Stimulated activated CD4-positive, alpha-beta T cell treated with anti-CD3 and anti-CD28 coated beads, Interleukin-1b, Interleukin-23, amount 100 ng/mL, for 4 hours (primary cell): ENCODE measurements at regions not wholly inside any gene's neighbourhood (a gene's known extent, or its start where the extent isn't known, plus 50 kb on each side); places are given as distances from the start of the nearest gene placed in this dataset.

Experiments used
- DNase-seq, 2 donors: peaks; one replicate each; pipeline ENCODE4 v3.0.0-alpha.2; 2020; ENCODE audit warnings: low read depth in 2 of 2

DNA sequence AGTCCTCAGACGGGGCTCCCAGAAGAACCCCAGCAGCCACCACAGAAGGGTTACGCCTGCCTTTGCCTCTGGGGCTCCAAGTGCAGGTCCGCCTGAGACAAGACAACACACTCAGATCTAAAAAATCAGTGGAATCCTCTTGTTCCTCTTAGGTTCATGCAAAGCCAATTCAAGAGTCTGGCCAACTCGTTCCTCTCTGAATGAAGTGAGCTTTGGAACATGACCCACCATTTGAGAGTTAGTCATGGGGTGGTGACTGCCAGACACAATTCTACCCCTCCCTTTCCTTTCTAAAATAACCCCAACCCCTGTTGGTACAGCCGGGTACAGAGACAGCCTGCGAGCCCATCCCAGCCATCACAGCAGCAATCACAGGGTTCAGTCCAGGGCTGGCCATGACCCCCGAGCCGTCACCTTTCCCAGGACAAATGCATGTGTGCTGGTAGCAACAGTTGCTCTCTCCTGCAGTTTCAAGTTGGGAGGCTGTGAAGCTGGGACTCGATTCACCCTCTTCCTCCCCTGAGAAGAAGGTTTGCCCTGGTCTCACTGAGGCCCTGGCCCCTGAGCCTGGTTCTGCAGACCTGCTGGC is 183.1 kb upstream of the SH3BP4 start:
- no peak for DNase-seq

DNA sequence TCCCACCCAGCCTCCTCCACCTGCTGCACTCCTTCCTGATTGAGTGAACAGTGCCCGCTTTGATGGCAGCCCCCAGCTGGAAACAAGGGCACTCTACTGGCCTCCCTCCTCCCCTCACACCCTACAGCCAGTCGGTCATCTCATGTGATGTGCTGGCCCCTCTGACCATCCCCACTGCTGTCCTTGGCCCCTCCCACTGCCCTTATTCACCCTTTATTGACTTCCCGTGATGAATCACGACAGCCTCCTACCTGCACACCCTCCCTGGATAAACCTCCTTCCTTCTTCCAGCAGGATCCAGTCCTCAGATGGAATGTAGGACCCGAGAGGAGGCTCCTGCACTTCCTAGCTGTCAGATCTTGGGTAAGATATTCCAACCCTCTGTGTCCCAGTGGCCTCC is 186.5 kb upstream of the SH3BP4 start:
- no peak for DNase-seq

DNA sequence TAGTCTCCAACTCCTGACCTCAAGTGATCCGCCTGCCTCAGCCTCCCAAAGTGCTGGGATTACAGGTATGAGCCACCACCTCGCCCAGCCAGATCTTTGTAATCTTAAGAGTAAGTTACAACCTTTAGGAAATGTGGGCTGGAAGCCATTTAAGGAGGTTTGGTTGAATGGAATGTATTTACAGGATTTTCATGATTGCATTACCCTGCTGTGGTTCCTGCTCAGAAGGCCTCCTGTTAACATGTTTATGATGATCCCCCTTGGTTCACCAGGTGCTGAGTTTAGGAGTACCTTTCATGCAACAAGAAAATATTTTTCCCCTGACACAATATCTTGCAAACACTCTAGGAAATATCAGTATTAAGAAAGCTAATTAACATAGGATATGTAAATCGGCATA is 187.4 kb upstream of the SH3BP4 start:
- no peak for DNase-seq

DNA sequence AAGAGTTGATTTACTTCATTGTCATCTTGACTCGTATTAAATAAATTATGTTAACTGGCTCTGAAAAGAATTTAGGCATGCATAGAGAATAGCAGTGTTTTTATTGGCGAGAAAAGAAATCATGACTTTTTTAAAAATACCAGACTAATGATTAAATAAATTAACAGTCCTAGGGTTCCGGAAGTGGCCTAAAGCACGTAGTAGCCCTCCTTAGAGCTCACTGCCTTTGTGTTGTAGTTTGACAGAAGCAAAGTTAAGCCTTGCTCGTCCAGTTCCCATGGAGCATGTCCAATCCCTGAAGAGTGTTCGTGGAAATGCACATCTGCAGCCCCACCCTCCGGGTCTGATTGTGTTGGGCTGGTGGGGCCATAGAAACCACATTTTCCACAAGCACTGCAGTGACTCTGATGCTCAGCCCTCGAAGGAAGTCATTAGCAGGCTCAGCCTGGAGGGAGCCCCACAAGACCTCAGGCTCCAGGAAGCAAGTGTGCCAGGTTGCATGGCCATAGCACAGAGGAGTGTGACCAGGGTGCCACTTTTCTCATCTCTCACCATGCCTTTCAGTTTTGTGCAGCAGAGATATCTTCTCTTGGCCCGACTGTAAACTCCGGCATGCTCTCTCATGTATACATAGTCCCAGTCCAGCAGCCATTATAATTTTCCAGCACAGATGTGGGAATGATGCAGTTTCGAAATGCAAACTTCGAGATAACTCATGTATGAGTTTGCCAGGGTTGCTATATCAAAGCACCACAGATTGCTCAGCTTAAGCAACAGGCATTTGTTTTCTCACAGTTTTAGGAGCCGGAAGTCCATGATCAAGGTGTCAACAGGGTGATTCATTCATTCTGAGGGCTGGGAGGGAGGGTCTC is 188.6 kb upstream of the SH3BP4 start:
- no peak for DNase-seq

DNA sequence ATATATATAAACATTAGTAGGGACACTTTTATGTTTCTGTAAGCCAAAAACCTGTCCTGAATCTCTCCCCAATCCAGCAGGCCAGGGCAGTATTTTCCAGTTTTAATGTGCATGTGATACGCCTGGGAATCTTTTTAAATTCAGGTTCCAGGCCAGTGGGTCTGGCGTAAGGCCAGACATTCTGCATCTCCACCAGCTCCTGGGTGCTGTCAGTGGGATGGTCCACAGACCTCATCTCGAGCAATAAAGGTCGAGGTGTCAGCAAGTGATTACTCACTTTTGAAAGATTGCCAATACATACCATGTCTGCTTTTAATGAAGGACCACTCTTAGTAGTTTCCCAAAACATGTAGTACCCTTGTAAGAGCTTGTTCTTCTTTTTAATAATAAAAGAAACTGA is 189.9 kb upstream of the SH3BP4 start:
- no peak for DNase-seq

DNA sequence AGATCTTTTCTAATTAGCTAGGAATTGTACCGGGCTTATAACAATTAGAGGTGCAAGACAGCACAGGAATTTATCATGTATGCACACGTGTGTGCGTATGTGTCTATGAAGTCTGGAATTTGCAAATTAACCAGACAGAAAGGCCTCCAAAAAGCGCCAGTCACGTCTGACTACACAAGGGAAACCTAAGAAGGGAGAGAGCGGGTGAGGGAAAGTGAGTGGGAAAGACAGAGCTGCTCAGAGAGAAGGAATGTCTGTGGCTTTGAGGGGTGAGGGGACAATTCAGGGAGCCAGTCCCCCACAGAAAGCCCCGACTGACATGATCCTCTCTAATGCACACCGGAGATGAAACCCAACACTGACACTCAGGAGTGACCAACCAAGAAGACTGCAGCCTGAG is 197.7 kb upstream of the SH3BP4 start:
- DNase-seq, result no peak

DNA sequence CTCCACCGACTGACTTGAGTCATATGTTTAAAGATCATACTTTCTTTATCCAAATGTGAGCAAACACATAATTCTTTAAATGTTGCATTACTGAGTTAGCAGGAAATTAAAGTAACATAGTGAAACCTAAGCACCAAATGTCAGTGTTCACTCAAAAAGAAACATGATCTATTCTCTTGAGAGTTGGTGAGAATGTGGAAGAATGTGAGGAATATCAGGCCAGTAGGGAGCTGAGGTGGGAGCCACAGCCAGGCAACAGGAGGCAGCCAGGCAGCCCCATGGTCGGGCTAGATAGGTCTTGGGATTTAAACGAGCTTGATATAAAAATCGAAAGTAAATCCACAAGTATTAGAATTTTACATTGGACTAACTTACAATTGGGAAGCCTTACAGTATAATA is 198.1 kb upstream of the SH3BP4 start:
- DNase-seq, result no peak

DNA sequence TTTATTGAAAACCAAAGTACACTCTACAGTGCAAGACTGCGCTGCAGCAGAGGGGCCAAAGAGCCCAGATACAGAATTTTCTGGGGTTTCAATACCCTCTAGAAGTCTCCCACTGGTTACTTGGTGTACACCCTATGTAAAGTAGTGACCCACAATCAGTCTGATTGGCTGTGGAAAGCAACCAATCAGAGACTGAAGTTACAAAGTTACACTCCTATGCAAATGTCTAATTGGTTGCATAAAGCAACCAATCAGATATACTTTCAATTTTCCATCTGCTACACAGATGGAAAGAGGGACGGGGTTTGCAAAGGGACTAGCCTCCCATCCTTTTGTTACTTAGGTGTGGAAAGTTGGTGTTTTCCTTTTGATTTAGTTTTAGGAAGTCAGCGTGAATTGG is 198.9 kb upstream of the SH3BP4 start:
- DNase-seq, result no peak

DNA sequence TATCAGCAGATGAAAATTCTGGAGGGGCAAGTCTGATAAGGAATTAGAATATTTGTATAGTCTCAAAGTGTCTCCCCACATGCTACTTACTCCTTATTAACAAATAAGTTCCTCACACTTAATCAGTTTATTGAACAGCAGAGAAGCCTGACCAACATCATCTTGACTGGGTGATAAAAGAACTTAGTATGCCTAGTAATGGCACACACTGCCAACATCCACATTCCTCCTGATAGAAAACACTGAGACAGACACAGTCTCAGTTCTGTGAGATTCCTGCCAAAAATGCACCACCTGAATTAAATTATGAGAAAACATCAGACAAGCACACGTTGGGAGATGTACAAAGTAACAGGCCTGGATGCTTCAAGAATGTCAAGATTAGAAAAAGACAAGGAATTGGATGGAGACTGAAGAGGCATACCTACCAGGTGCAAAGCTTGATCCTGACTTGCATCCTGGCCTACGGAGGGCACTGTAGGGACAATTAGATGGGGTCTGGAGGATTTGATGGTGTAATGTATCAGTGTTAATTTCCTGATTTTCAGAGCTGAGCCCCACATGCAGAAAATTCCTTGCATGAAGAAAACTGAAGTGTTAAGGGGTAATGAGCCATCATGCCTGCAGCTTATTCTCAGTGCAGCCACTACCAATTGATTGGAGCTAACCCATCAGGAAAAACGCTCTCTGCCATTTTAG is 200.4 kb upstream of the SH3BP4 start:
- DNase-seq, result no peak

DNA sequence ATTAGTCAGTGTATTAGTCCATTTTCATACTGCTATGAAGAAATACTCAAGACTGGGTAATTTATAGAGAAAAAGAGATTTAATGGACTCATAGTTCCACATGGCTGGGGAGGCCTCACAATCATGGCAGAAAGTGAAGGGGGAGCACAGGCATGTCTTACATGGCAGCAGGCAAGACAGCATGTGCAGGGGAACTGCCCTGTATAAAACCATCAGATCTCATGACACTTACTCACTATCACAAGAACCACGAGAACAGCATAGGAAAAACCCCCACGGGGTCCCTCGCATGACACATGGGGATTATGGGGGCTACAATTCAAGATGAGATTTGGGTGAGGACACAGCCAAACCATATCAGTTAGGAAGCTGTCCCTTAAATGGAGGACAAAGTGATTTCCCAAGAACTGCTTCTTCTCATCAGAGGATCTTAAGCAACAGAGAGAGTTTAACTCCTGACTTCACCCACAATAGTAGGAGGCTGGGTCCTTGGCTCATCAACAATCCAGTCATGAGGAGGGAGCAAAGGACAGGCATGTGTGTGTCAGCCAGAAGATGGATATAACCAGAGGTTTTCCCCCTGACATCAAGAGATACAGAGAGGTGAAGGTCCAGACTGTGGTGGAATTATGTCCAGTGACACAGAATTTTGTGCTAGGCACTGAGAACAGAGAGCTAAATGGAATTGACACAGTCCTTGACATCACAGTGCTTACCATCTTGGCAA is 203.8 kb upstream of the SH3BP4 start:
- DNase-seq, result no peak

DNA sequence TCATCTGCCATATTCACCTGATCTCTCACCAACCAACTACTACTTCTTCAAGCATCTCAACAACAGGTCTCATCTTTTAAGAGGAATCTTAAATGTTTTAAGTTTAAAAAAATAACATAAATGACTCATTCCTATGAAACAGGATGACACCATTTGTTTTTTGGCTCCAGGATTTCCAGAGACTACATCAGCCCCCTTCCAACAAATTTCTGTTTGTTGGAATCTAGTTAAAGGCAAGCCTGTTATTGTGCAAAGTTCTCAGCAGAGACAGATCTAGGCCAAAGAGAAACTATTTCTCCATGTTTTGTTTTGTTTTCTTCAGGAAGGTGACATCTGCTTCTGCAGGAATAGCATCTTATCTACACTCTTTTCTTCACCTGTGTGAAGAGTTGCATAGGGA is 204.8 kb upstream of the SH3BP4 start:
- no peak for DNase-seq

DNA sequence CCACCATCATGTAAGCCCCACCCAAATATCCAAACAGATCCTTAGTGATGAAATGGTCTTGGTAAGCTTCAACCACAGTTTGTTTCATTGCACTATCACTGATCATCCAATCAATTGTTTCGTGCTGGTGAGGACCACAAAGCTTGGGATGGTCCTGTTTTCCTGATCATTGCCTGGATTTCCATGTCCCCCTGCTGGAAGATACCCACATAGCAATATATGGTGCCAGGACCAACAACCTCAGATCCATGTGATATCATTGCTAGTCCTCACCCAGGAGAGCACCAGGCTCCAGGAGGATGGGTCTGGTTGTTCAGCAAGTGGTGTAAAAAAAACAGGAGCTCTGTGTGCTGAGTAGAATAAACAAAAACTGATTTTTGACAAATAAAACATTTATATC is 206.5 kb upstream of the SH3BP4 start:
- DNase-seq, result no peak

DNA sequence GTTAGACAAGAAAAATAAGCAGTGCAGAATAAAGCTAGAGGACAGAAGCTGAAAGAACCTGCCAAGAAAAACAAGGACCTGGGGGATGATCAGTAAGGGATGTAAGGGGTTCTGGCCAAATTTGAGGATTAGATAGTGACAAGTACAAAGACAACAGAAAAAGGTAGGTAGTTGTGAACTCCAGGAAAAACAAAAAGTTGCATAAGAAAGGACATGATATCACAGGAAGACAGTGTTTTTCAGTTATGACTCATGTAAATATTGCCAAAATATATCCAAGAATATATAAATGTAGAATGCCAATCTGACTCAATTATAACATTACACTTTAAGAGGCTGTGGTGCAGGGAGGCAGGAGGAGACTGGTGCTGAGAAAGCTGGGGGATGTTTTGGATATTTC is 209.8 kb upstream of the SH3BP4 start:
- DNase-seq, result no peak

DNA sequence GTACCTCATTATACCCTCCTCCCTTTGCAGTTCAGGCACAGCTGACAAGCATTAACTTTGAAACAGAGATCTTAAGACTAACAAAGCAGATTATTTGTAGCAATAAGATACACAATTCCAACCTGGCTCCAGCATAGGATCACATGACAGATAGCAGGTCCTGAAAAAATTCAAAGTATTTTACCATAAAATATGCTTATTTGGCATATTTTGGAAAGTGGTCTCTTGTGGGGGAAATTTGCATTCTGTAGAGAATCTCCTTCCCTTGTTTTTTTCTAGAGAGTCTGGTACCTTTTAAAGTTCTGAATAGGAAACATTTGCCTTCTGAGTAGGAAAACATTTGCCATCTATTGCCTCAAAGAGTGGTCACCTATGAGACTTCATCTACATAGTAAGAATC is 212.8 kb upstream of the SH3BP4 start:
- no peak for DNase-seq

DNA sequence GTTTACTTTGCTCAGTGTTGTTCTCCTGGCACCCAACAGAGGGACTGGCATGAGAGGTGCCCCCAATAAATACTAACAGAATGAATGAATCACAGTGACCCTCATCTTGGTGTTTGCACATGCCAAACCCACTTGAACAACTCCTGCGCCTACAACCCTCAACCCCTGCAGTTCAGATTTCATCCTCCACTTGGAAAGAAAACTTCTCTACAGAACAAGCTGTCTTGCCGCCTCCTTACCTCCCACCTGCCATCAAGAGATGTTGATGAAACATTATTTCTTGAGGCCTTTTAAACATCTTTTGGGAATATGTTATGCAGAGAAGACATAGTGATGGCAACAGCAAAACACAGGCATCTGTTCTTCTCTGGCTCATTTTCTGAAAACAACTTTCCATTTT is 216.0 kb upstream of the SH3BP4 start:
- DNase-seq, result no peak

DNA sequence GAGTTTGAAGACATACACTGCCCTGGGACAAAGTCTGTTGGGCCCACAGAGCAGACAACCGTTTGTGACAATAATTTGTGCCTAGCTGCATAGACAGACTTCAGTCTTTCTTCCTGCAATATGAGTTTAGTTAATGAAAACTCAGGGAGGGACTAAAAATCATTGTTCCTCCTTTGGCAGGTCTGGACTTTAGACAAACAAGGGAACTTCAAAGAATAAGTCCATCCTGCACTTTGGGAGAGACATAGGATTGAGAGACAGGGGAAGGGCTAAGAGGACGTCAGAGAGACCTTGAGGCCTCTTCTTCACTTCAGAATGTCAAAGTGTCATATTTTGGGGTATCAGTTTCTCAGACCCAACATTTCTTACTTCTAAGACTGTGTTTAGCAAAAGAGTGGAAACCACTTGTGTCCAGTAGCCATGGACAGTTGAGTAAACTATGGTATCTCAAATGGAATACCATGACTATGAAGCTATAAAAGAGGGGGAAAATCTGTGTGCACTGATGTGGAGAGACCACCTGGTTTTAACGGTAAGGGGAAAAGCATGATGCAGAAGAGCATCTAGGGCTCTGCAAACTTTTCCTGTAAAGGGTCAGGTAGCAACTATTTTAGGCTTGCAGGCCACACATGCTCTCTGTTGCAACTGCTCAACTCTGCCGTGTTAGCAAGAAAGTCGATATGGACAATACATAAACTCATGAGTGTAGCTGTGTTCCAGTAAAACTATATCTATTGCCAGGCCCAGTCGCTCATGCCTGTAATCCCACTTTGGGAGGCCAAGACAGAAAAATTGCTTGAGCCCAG is 217.8 kb upstream of the SH3BP4 start:
- DNase-seq, result no peak

DNA sequence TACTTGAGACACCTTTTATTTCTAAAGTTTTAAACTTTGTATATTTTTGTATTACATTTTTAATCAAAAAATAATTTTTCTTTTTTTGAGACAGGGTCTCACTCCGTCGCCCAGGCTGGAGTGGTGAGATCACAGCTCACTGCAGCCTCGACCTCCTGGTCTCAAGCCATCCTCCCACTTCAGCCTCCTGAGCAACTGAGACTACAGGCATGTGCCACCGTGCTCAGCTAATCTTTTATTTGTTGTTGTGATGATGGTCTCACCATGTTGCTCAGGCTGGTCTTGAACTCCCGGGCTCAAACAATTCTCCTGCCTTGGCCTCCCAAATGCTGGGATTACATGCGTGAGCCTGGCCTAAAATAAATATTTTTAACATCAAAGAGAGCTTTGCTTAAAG is 218.7 kb upstream of the SH3BP4 start:
- DNase-seq, result no peak

DNA sequence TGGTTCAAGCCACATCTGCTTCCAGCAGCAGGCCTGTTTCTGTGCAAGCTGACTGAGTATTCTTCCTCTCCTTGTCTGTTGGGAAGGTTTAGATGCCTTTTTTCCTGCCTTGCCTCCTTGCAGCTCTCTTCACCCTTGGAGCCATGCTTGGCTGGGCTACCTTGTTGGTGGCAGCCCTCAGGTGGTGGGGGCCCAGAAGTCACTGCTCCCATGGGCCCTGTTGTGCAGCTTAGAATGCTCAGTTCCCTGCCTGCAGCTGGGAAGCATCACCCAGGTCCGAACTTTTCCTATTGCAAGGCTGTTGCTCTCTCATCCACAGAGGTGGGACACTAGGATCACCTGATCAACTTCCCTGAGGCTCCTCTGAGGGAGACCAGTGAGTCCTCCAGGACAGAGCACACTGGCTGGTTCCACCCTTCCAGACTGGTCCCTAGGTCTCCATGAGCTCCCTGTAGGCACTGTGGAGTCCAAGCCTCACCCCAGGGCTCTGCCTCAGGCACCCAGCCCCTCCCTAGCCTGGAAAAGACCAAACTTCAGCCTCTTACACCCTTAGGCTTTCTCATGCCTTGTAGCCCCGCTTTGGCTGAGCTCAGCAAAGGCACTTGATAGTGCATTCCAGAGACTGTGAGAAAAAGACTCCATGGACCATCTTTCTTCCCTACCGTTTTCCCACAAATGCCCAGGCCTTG is 219.3 kb upstream of the SH3BP4 start:
- DNase-seq, result no peak

DNA sequence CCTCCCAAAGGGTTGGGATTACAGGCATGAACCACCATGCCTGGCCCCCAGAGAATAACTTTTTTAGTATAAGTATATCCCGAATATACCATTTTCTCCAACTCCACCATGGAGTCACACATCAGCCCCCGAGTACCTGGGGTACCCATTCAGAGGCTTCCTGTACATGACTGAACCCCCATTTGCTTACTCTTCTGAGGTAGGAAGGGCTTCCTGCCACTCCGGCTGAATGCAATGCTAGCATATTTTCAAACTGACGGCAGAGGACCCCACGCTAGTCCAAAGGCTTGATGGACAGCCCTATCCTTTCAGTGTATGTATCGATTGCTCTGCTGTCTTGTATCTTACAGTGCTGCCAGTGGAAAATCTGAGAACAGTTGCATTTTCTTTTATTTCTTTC is 220.6 kb upstream of the SH3BP4 start:
- no peak for DNase-seq

DNA sequence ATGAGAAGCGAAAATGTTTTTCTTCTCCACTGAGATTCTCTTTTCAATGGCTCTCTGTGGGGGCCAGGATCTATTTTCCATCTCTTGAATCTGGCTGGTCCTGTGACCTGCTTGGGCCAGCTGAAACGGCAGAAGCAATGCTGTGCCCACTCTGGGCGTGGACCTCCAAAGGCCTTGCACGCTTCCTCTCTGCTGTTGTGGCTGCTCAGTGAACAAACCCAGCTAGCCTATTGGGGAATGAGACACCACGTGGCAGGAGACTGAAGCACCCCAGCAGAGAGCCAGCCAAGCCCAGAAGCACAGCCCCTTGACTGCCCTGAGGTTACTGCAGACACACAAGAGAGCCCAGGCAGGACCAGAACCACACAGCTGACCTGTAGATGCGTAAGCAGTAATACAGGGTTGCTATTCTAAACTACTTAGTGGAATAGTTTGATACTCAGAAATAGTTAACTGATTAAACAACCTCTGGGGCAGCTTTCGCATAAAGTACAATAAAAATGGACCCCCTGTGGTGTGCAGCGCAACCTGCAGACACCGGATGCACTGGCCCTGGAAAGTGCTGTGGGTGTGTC is 221.7 kb upstream of the SH3BP4 start:
- DNase-seq, result no peak
